ENCODE measurements at regions not wholly inside any gene's neighbourhood (a gene's known extent, or its start where the extent isn't known, plus 50 kb on each side); places are given as distances from the start of the nearest gene placed in this dataset.

DNA sequence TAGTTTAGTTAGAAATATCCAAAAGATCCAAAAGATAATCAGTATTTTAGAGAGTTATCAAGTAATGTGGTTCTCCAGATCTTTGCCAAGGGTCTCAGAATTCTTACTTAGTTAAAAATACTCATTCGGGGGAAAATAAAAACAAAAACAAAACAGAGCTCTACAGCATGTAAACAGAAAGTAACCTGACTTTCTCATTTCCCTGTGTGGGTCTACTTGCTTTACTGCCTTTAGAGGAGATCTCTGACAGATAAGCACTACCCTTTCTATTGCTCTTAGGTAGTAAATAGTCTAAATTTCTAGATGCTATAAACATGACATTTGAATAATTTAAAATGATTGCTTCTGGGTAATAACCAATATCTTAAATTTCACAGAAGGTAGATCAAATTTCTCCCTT is 371.8 kb downstream of the RPL10L start:
- TF ChIP-seq, protein P1, sequence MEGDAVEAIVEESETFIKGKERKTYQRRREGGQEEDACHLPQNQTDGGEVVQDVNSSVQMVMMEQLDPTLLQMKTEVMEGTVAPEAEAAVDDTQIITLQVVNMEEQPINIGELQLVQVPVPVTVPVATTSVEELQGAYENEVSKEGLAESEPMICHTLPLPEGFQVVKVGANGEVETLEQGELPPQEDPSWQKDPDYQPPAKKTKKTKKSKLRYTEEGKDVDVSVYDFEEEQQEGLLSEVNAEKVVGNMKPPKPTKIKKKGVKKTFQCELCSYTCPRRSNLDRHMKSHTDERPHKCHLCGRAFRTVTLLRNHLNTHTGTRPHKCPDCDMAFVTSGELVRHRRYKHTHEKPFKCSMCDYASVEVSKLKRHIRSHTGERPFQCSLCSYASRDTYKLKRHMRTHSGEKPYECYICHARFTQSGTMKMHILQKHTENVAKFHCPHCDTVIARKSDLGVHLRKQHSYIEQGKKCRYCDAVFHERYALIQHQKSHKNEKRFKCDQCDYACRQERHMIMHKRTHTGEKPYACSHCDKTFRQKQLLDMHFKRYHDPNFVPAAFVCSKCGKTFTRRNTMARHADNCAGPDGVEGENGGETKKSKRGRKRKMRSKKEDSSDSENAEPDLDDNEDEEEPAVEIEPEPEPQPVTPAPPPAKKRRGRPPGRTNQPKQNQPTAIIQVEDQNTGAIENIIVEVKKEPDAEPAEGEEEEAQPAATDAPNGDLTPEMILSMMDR (IDR thresholded peaks at IDR 0.05), result no peak
- TF ChIP-seq, protein P2, sequence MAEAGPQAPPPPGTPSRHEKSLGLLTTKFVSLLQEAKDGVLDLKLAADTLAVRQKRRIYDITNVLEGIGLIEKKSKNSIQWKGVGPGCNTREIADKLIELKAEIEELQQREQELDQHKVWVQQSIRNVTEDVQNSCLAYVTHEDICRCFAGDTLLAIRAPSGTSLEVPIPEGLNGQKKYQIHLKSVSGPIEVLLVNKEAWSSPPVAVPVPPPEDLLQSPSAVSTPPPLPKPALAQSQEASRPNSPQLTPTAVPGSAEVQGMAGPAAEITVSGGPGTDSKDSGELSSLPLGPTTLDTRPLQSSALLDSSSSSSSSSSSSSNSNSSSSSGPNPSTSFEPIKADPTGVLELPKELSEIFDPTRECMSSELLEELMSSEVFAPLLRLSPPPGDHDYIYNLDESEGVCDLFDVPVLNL (CRISPR knock-in tag; IDR thresholded peaks at IDR 0.05; ENCODE audit: borderline replicate concordance, low read depth), result no peak
- TF ChIP-seq ELF4 (CRISPR knock-in tag; IDR thresholded peaks at IDR 0.05; ENCODE audit: low read depth) (no peak), RELA (CRISPR knock-in tag; IDR thresholded peaks at IDR 0.05; ENCODE audit: borderline replicate concordance) (no peak), FOXJ3 (CRISPR knock-in tag; IDR thresholded peaks at IDR 0.05; ENCODE audit: borderline replicate concordance) (no peak), FOXP1 (CRISPR knock-in tag; IDR thresholded peaks at IDR 0.05; ENCODE audit: borderline replicate concordance) (no peak), SP1 (CRISPR knock-in tag; conservative IDR thresholded peaks at IDR 0.05) (no peak), CREB1 (CRISPR knock-in tag; IDR thresholded peaks at IDR 0.05) (no peak), CREM (CRISPR knock-in tag; IDR thresholded peaks at IDR 0.05) (no peak)
- TF ChIP-seq, protein P3, sequence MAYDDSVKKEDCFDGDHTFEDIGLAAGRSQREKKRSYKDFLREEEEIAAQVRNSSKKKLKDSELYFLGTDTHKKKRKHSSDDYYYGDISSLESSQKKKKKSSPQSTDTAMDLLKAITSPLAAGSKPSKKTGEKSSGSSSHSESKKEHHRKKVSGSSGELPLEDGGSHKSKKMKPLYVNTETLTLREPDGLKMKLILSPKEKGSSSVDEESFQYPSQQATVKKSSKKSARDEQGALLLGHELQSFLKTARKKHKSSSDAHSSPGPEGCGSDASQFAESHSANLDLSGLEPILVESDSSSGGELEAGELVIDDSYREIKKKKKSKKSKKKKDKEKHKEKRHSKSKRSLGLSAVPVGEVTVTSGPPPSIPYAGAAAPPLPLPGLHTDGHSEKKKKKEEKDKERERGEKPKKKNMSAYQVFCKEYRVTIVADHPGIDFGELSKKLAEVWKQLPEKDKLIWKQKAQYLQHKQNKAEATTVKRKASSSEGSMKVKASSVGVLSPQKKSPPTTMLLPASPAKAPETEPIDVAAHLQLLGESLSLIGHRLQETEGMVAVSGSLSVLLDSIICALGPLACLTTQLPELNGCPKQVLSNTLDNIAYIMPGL (CRISPR knock-in tag; IDR thresholded peaks at IDR 0.05), result no peak
- TF ChIP-seq, protein P4, sequence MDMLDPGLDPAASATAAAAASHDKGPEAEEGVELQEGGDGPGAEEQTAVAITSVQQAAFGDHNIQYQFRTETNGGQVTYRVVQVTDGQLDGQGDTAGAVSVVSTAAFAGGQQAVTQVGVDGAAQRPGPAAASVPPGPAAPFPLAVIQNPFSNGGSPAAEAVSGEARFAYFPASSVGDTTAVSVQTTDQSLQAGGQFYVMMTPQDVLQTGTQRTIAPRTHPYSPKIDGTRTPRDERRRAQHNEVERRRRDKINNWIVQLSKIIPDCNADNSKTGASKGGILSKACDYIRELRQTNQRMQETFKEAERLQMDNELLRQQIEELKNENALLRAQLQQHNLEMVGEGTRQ (CRISPR knock-in tag; IDR thresholded peaks at IDR 0.05), result no peak
- TF ChIP-seq, protein P5, sequence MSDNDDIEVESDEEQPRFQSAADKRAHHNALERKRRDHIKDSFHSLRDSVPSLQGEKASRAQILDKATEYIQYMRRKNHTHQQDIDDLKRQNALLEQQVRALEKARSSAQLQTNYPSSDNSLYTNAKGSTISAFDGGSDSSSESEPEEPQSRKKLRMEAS (CRISPR knock-in tag; IDR thresholded peaks at IDR 0.05), result no peak
- TF ChIP-seq, protein P6, sequence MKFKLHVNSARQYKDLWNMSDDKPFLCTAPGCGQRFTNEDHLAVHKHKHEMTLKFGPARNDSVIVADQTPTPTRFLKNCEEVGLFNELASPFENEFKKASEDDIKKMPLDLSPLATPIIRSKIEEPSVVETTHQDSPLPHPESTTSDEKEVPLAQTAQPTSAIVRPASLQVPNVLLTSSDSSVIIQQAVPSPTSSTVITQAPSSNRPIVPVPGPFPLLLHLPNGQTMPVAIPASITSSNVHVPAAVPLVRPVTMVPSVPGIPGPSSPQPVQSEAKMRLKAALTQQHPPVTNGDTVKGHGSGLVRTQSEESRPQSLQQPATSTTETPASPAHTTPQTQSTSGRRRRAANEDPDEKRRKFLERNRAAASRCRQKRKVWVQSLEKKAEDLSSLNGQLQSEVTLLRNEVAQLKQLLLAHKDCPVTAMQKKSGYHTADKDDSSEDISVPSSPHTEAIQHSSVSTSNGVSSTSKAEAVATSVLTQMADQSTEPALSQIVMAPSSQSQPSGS (CRISPR knock-in tag; IDR thresholded peaks at IDR 0.05; ENCODE audit: borderline replicate concordance, low read depth), result no peak
